IPS-18c (cell line): ENCODE measurements at regions not wholly inside any gene's neighbourhood (a gene's known extent, or its start where the extent isn't known, plus 50 kb on each side); places are given as distances from the start of the nearest gene placed in this dataset.

Experiments
- H3K4me3 ChIP-seq: 2 replicates; pipeline ENCODE4 v1.7.0; 2013; ENCODE audit warnings: low read depth, mild to moderate bottlenecking, low read length, moderate library complexity; ENCODE audit not compliant: insufficient read depth
- H3K9me3 ChIP-seq: one replicate; pipeline ENCODE4 v1.6.1; 2013; ENCODE audit warnings: mild to moderate bottlenecking, low read length, moderate library complexity; ENCODE audit not compliant: control insufficient read depth, insufficient read depth

DNA sequence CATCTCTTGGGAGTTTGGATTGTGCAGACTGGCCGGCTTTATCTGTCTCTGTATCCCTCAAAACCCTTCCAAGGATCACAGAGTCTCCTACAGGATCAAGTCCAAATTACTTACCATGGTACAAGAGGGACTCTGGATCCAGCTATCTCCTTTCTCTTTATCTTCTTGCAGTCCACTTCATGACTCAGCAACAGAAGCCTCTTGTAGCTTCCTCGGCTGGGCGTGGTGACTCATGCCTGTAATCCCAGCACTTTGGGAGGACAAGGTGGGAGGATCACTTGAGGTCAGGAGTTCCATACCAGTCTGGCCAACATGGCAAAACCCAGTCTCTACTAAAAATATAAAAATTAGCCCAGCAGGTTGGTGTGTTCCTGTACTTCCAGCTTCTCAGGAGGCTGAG, 189.7 kb downstream of the BCAT1 start:
- no peaks in the 10 kb centered on the region for H3K9me3 ChIP-seq
- H3K4me3 ChIP-seq = no peak overlapping the region

GRCh38 chr12:24756479-24757024, 192.3 kb downstream of the BCAT1 start:
- no peaks in the 10 kb centered on the region for H3K9me3 ChIP-seq

DNA sequence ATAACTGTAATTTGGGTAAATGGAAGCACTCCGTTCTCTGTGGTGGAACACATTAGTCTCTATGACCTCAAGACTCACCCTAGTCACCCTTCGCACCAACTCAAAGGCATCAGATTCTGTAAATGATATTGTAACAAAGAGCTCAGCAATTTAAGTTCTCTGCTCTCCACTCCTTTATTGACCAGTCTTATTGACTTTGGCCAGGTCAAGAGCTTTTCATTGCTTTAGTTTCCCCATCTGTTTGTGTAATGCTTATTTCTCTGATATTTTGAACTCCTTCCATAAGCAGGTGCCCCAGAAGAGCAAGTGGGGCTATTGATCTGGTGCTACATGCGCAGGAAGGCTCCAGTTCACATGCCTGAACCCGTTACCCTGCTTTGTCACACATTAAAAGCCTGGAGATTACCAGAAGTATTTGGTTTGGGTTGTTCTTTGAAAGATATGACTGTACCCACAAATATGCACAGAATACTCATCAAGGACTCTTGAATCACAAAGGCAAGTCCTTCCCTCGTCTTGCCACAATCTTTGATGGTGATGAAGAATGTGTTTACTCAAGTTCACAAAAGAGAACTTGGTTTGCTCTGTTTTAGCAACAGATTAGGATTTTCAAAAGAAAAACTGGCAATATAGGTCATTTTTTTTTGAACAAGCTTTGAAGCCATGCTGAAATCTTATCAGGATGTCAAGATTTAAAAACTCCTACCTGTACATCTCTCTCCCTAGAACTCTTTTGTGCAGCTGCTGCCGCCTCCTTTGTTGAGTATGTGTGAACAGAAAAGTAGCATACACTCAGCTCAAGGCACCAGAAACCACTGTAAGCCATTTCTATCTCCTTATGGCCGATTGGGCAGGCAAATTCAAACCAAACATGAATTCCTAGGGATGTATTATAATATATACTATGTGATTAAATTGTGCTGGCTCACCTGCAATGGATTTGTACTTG, 193.9 kb downstream of the BCAT1 start:
- Histone ChIP-seq H3K4me3 (no peak overlapping the region), H3K9me3 (no peaks in the 10 kb centered on the region)

More at GRCh38 chr12:24756479-24757024, 192.3 kb downstream of the BCAT1 start:
- H3K4me3 ChIP-seq = no peak overlapping the region

- H3K9me3 ChIP-seq = no peaks in the 10 kb centered on the region
Measured at GRCh38 chr12:24752763-24753462, 196.0 kb downstream of the BCAT1 start.

GRCh38 chr12:24751181-24751580, 197.7 kb downstream of the BCAT1 start:
- no peaks in the 10 kb centered on the region for H3K9me3 ChIP-seq
- H3K4me3 ChIP-seq = no peak overlapping the region

More at GRCh38 chr12:24752763-24753462, 196.0 kb downstream of the BCAT1 start:
- no peak overlapping the region for H3K4me3 ChIP-seq

GRCh38 chr12:24750263-24750662, 198.6 kb downstream of the BCAT1 start:
- Histone ChIP-seq H3K9me3 (no peaks in the 10 kb centered on the region), H3K4me3 (no peak overlapping the region)

- Histone ChIP-seq H3K4me3 (no peak overlapping the region), H3K9me3 (no peaks in the 10 kb centered on the region)
Measured at GRCh38 chr12:24749171-24749570, 199.7 kb downstream of the BCAT1 start.

GRCh38 chr12:24748326-24748725, 200.6 kb downstream of the BCAT1 start:
- H3K9me3 ChIP-seq = no peaks in the 10 kb centered on the region
- no peak overlapping the region for H3K4me3 ChIP-seq

GRCh38 chr12:24746864-24747263, 202.0 kb downstream of the BCAT1 start:
- Histone ChIP-seq H3K4me3 (no peak overlapping the region), H3K9me3 (no peaks in the 10 kb centered on the region)

DNA sequence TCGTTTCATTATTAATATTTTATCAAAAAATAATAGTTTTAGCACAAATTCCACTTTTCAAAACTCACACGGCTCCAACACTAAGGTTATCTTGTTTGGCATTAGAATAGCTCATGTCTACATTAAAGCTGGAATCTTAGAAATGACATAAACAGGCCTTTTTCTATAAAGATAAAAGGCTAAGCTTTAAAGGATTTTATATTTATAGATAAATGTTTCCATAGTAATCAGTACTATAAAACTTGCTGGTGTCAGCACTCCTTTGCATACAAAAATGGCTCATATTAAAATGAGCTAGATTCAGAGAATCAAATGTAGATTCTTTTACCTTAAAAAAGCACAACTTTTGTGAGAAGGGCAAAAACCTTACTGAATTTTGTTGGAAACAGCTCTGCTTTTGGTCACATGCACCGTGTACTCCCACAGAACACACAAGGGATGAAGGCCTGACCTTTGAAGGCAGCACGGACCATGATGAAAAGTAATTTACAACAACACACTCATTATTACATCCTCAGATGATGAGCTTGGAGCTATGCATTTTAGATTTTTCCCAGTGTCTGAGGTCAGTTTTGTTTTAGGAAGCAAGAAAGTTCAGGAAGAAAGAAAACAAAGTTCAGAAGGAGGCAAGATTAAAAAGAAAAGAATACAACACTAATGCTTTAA, 202.8 kb downstream of the BCAT1 start:
- no peak overlapping the region for H3K4me3 ChIP-seq
- no peaks in the 10 kb centered on the region for H3K9me3 ChIP-seq

- H3K9me3 ChIP-seq = no peaks in the 10 kb centered on the region
Measured at GRCh38 chr12:24743941-24744793, 204.7 kb downstream of the BCAT1 start.

GRCh38 chr12:24742378-24742777, 206.5 kb downstream of the BCAT1 start:
- Histone ChIP-seq H3K4me3 (no peak overlapping the region), H3K9me3 (no peaks in the 10 kb centered on the region)

More at GRCh38 chr12:24743941-24744793, 204.7 kb downstream of the BCAT1 start:
- no peak overlapping the region for H3K4me3 ChIP-seq

GRCh38 chr12:24741216-24741615, 207.7 kb downstream of the BCAT1 start:
- Histone ChIP-seq H3K9me3 (no peaks in the 10 kb centered on the region), H3K4me3 (no peak overlapping the region)

GRCh38 chr12:24739106-24739779, 209.7 kb downstream of the BCAT1 start:
- Histone ChIP-seq H3K9me3 (no peaks in the 10 kb centered on the region), H3K4me3 (no peak overlapping the region)

GRCh38 chr12:24738441-24738840, 210.5 kb downstream of the BCAT1 start:
- H3K9me3 ChIP-seq = no peaks in the 10 kb centered on the region
- no peak overlapping the region for H3K4me3 ChIP-seq

DNA sequence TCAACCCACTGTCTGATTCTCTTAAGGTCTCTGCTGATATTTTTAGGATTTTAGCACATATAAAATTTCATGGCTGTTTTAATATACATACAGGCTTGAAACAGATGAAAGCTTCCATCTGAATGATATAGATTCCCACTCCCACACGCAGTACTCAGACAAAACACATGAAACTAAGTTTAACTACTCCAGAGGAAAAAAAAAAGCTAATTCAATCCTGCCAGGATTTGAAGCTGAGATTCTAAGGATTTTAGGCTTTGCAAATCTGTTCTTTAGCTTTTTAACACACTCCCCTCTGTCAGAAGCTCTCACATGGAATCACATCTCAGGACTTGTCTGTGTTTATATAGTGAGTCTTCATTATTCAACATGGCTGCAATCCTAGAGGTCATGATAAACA, 217.3 kb downstream of the BCAT1 start:
- Histone ChIP-seq H3K4me3 (no peak overlapping the region), H3K9me3 (no peaks in the 10 kb centered on the region)
